ENCODE measurements at regions not wholly inside any gene's neighbourhood (a gene's known extent, or its start where the extent isn't known, plus 50 kb on each side); places are given as distances from the start of the nearest gene placed in this dataset.

GRCh38 chr5:8137941-8138550 lies 269.1 kb downstream of the MTRR start:
- no peak overlapping the region for H3K4me3 ChIP-seq
- H3K27me3 ChIP-seq, result no peaks in the 10 kb centered on the region
- intact Hi-C loops (cut with DNase I), result no loop called here
- TF ChIP-seq CTCF (IDR thresholded peaks at IDR 0.05), result no peak
- no peak overlapping the region for H3K27ac ChIP-seq
- ATAC-seq (no peak), DNase-seq (no peak)
- H3K36me3 ChIP-seq, result no peaks in the 10 kb centered on the region
- H3K4me1 ChIP-seq, result no peaks in the 10 kb centered on the region
- H3K9me3 ChIP-seq, result no peaks in the 10 kb centered on the region

- no peak for TF ChIP-seq CTCF (IDR thresholded peaks at IDR 0.05)
- H3K4me1 ChIP-seq, result no peaks in the 10 kb centered on the region
- intact Hi-C loops (cut with DNase I), result no loop called here
These were observed 269.9 kb downstream of the MTRR start for GRCh38 chr5:8138884-8139283.

GRCh38 chr5:8150791-8151190 lies 281.8 kb downstream of the MTRR start:
- no peaks in the 10 kb centered on the region for H3K4me1 ChIP-seq
- DNase-seq (no peak), ATAC-seq (no peak)
- TF ChIP-seq CTCF (IDR thresholded peaks at IDR 0.05), result no peak
- no peaks in the 10 kb centered on the region for H3K27me3 ChIP-seq
- intact Hi-C loops (cut with DNase I), result no loop called here
- H3K27ac ChIP-seq, result no peak overlapping the region
- H3K9me3 ChIP-seq, result no peaks in the 10 kb centered on the region
- no peak overlapping the region for H3K4me3 ChIP-seq
- H3K36me3 ChIP-seq, result no peaks in the 10 kb centered on the region

More at GRCh38 chr5:8138884-8139283, 269.9 kb downstream of the MTRR start:
- DNase-seq (no peak), ATAC-seq (no peak)
- no peak overlapping the region for H3K27ac ChIP-seq
- no peaks in the 10 kb centered on the region for H3K9me3 ChIP-seq
- no peak overlapping the region for H3K4me3 ChIP-seq
- H3K36me3 ChIP-seq, result no peaks in the 10 kb centered on the region
- H3K27me3 ChIP-seq, result no peaks in the 10 kb centered on the region

- Histone ChIP-seq H3K27me3 (no peaks in the 10 kb centered on the region), H3K36me3 (no peaks in the 10 kb centered on the region), H3K4me3 (no peak overlapping the region), H3K4me1 (no peaks in the 10 kb centered on the region), H3K9me3 (no peaks in the 10 kb centered on the region), H3K27ac (no peak overlapping the region)
- no peak for DNase-seq
- no peak for ATAC-seq
- intact Hi-C loops (cut with DNase I), result no loop called here
- no peak for TF ChIP-seq CTCF (IDR thresholded peaks at IDR 0.05)
These were observed 287.8 kb downstream of the MTRR start for GRCh38 chr5:8156706-8157105.

GRCh38 chr5:8157320-8157822 lies 288.4 kb downstream of the MTRR start:
- Histone ChIP-seq H3K36me3 (no peaks in the 10 kb centered on the region), H3K4me3 (no peak overlapping the region), H3K27ac (no peak overlapping the region), H3K4me1 (no peaks in the 10 kb centered on the region), H3K9me3 (no peaks in the 10 kb centered on the region), H3K27me3 (no peaks in the 10 kb centered on the region)
- DNase-seq (no peak), ATAC-seq (no peak)
- intact Hi-C loops (cut with DNase I), result no loop called here
- TF ChIP-seq CTCF (IDR thresholded peaks at IDR 0.05), result no peak
